Prostate gland (tissue), 2 donors: ENCODE measurements at regions not wholly inside any gene's neighbourhood (a gene's known extent, or its start where the extent isn't known, plus 50 kb on each side); places are given as distances from the start of the nearest gene placed in this dataset.

ENCODE experiments used
- CTCF ChIP-seq, 4 experiments: fragments of 200-600 bp in 2 of 4; fragments of 450-650 bp in 2 of 4; sonication (generic) in 2 of 4; IDR thresholded peaks; 1 replicate in 3 of 4; 2 replicates in 1 of 4; pipeline ENCODE4 v1.5.1; 2016 to 2019; ENCODE audit warnings: antibody characterized with exemption in 4 of 4, mild to moderate bottlenecking in 2 of 4, moderate library complexity in 2 of 4
- POLR2A ChIP-seq: fragments of 450-650 bp; IDR thresholded peaks from one replicate; pipeline ENCODE4 v1.6.1; 2016; ENCODE audit warnings: antibody characterized with exemption, mild to moderate bottlenecking
- POLR2AphosphoS5 ChIP-seq: sonication (generic); formaldehyde crosslinking; IDR thresholded peaks from one replicate; pipeline ENCODE4 v1.6.1; 2017; ENCODE audit warnings: antibody characterized with exemption

- TF ChIP-seq CTCF (IDR thresholded peaks at IDR 0.05) (no peak), POLR2A (no peak), POLR2AphosphoS5 (no peak)
Measured at GRCh38 chr10:111186358-111186757, 109.5 kb downstream of the ADRA2A start.
